GM13977 (cell line): ENCODE measurements at regions not wholly inside any gene's neighbourhood (a gene's known extent, or its start where the extent isn't known, plus 50 kb on each side); places are given as distances from the start of the nearest gene placed in this dataset.

Experiments
- DNase-seq: peaks from one replicate; pipeline ENCODE4 v3.0.0; 2012; ENCODE audit warnings: low spot score
- CTCF ChIP-seq: IDR thresholded peaks from 2 replicates; pipeline ENCODE4 v1.5.1; 2012; ENCODE audit warnings: mild to moderate bottlenecking, control low read depth; ENCODE audit not compliant: insufficient read depth; ENCODE audit errors: extremely low read depth, missing control alignments
- in situ Hi-C: fragments of 300-500 bp; cut with MboI; formaldehyde crosslinking; loops from one replicate; pipeline ENCODE4 v1.12.0; 2022; ENCODE audit warnings: low sequenced_read_pairs, low pct_unique_long_range_greater_than_20kb, mixed read lengths, inconsistent platforms; ENCODE audit not compliant: unreplicated experiment

GRCh38 chr4:72970756-72971155 is 98.8 kb downstream of the COX18 start:
- TF ChIP-seq CTCF, result no peak
- in situ Hi-C loops, result no loop called here
- no peak for DNase-seq

- no peak for DNase-seq
- in situ Hi-C loops, result no loop called here
- no peak for TF ChIP-seq CTCF
Measured at GRCh38 chr4:72969976-72970375, 99.5 kb downstream of the COX18 start.

GRCh38 chr4:72966652-72967051 is 102.9 kb downstream of the COX18 start:
- no peak for TF ChIP-seq CTCF
- DNase-seq, result no peak

GRCh38 chr4:72959411-72959810 is 110.1 kb downstream of the COX18 start:
- DNase-seq, result no peak
- no peak for TF ChIP-seq CTCF
- in situ Hi-C loops, result no loop called here

More at GRCh38 chr4:72966652-72967051, 102.9 kb downstream of the COX18 start:
- in situ Hi-C loops, result no loop called here

GRCh38 chr4:72954811-72955210 is 114.7 kb downstream of the COX18 start:
- TF ChIP-seq CTCF, result no peak
- DNase-seq, result no peak
- in situ Hi-C loops, result no loop called here

- in situ Hi-C loops, result no loop called here
Measured at GRCh38 chr4:72953571-72953970, 115.9 kb downstream of the COX18 start.

More at GRCh38 chr4:72953571-72953970, 115.9 kb downstream of the COX18 start:
- TF ChIP-seq CTCF, result no peak
- DNase-seq, result no peak
